ENCODE measurements at regions not wholly inside any gene's neighbourhood (a gene's known extent, or its start where the extent isn't known, plus 50 kb on each side); places are given as distances from the start of the nearest gene placed in this dataset.

- TF ChIP-seq CTCF (IDR thresholded peaks at IDR 0.05; ENCODE audit: poor library complexity, severe bottlenecking) (no peak), EP300 (conservative IDR thresholded peaks at IDR 0.05; ENCODE audit: poor library complexity, severe bottlenecking) (no peak), POLR2AphosphoS5 (IDR thresholded peaks at IDR 0.05) (no peak), TAF1 (IDR thresholded peaks at IDR 0.05; ENCODE audit: low read depth) (no peak), EZH2 (IDR thresholded peaks at IDR 0.05; ENCODE audit: borderline replicate concordance, insufficient read depth, low read length, poor library complexity, severe bottlenecking) (no peak), REST (IDR thresholded peaks at IDR 0.05; ENCODE audit: borderline replicate concordance) (no peak), SMC3 (conservative IDR thresholded peaks at IDR 0.05; ENCODE audit: poor library complexity) (no peak), MXI1 (conservative IDR thresholded peaks at IDR 0.05; ENCODE audit: poor library complexity, severe bottlenecking) (no peak)
Measured at GRCh38 chr6:155883741-155884140, 428.1 kb upstream of the NOX3 start.

Data from neural cell (in vitro differentiated cells).